DOHH2 (cell line): ENCODE measurements at regions not wholly inside any gene's neighbourhood (a gene's known extent, or its start where the extent isn't known, plus 50 kb on each side); places are given as distances from the start of the nearest gene placed in this dataset.

Source experiments
- H3F3A ChIP-seq: fragments of 200-600 bp; sonication (generic), shearing (Covaris generic); 2 replicates; pipeline ENCODE4 v1.6.0; 2016; ENCODE audit warnings: antibody characterized with exemption, mild to moderate bottlenecking; ENCODE audit not compliant: control insufficient read depth, insufficient read depth
- H3K27ac ChIP-seq: fragments of 200-600 bp; sonication (generic); 2 replicates; pipeline ENCODE4 v1.5.1; 2014; ENCODE audit warnings: low read depth, mild to moderate bottlenecking, low read length, moderate library complexity
- H3K27me3 ChIP-seq: fragments of 200-600 bp; sonication (generic); 2 replicates; pipeline ENCODE4 v1.6.1; 2014; ENCODE audit warnings: mild to moderate bottlenecking, low read length, mixed read lengths; ENCODE audit not compliant: control insufficient read depth
- H3K36me3 ChIP-seq: fragments of 200-600 bp; sonication (generic); 2 replicates; pipeline ENCODE4 v1.6.1; 2014; ENCODE audit warnings: mild to moderate bottlenecking, low read length, moderate library complexity, mixed read lengths; ENCODE audit not compliant: control insufficient read depth
- H3K4me1 ChIP-seq: fragments of 200-600 bp; sonication (generic); 2 replicates; pipeline ENCODE4 v1.6.1; 2014; ENCODE audit warnings: mild to moderate bottlenecking, low read length, mixed read lengths; ENCODE audit not compliant: control insufficient read depth
- H3K4me2 ChIP-seq: fragments of 200-600 bp; sonication (generic); 2 replicates; pipeline ENCODE4 v1.6.0; 2014; ENCODE audit warnings: mild to moderate bottlenecking, low read length, moderate library complexity
- H3K4me3 ChIP-seq: fragments of 200-600 bp; sonication (generic); 2 replicates; pipeline ENCODE4 v1.5.1; 2014; ENCODE audit warnings: mild to moderate bottlenecking, low read length, mixed read lengths
- H3K79me2 ChIP-seq: fragments of 200-600 bp; sonication (generic); 2 replicates; pipeline ENCODE4 v1.6.1; 2014; ENCODE audit warnings: mild to moderate bottlenecking, low read length, mixed read lengths; ENCODE audit not compliant: control insufficient read depth
- H3K9me2 ChIP-seq: fragments of 200-600 bp; sonication (generic); replicated peaks from 2 replicates; pipeline ENCODE4 v1.6.1; 2014; ENCODE audit warnings: mild to moderate bottlenecking, low read length, mixed read lengths; ENCODE audit not compliant: control insufficient read depth
- H3K9me3 ChIP-seq: fragments of 200-600 bp; sonication (generic); 2 replicates; pipeline ENCODE4 v1.6.1; 2014; ENCODE audit warnings: antibody characterized with exemption, low read length, mixed read lengths; ENCODE audit not compliant: control insufficient read depth, insufficient read depth
- H4K20me1 ChIP-seq: fragments of 200-600 bp; sonication (generic); 2 replicates; pipeline ENCODE4 v1.6.0; 2014; ENCODE audit warnings: low read depth, mild to moderate bottlenecking, antibody characterized with exemption, low read length, moderate library complexity; ENCODE audit not compliant: control insufficient read depth, insufficient read depth
- CTCF ChIP-seq: fragments of 200-600 bp; sonication (generic); IDR thresholded peaks from one replicate; pipeline ENCODE4 v1.5.1; 2014; ENCODE audit warnings: antibody characterized with exemption, mild to moderate bottlenecking, low read depth, low read length; ENCODE audit not compliant: poor library complexity, severe bottlenecking
- EZH2phosphoT487 ChIP-seq: fragments of 200-600 bp; sonication (generic); IDR thresholded peaks from 2 replicates; pipeline ENCODE4 v1.6.1; 2017; ENCODE audit warnings: borderline replicate concordance, mild to moderate bottlenecking, antibody characterized with exemption, low read length, moderate library complexity, mixed read lengths

- H4K20me1 ChIP-seq, result no peaks in the 10 kb centered on the region
- H3K4me3 ChIP-seq, result no peak overlapping the region
- no peak overlapping the region for H3K4me2 ChIP-seq
- H3K27me3 ChIP-seq, result no peaks in the 10 kb centered on the region
- TF ChIP-seq EZH2phosphoT487, result no peak
- no peak for TF ChIP-seq CTCF
- peaks cover 4% of the 10 kb centered on the region; the same call in 1 of the 2 replicates for H3K9me3 ChIP-seq
- no peaks in the 10 kb centered on the region for H3K79me2 ChIP-seq
- H3K4me1 ChIP-seq, result no peaks in the 10 kb centered on the region
- no peak overlapping the region for H3K27ac ChIP-seq
- no peaks in the 10 kb centered on the region for H3F3A ChIP-seq
- H3K9me2 ChIP-seq, result no peaks in the 10 kb centered on the region
- no peaks in the 10 kb centered on the region for H3K36me3 ChIP-seq
These were observed 424.6 kb downstream of the PABPC4L start for GRCh38 chr4:133776961-133777360.

GRCh38 chr4:133776503-133776902, 425.1 kb downstream of the PABPC4L start:
- no peaks in the 10 kb centered on the region for H3K79me2 ChIP-seq
- no peak overlapping the region for H3K4me3 ChIP-seq
- no peak for TF ChIP-seq CTCF
- no peak for TF ChIP-seq EZH2phosphoT487
- H3K4me2 ChIP-seq, result no peak overlapping the region
- H3K27ac ChIP-seq, result no peak overlapping the region
- no peaks in the 10 kb centered on the region for H3K27me3 ChIP-seq
- peaks cover 4% of the 10 kb centered on the region; the same call in 1 of the 2 replicates for H3K9me3 ChIP-seq
- H4K20me1 ChIP-seq, result no peaks in the 10 kb centered on the region
- H3F3A ChIP-seq, result no peaks in the 10 kb centered on the region
- no peaks in the 10 kb centered on the region for H3K9me2 ChIP-seq
- no peaks in the 10 kb centered on the region for H3K4me1 ChIP-seq
- no peaks in the 10 kb centered on the region for H3K36me3 ChIP-seq

- Histone ChIP-seq H3K9me3 (peaks cover 4% of the 10 kb centered on the region; the same call in 1 of the 2 replicates), H3K4me2 (no peak overlapping the region), H3K27ac (no peak overlapping the region), H3K4me1 (no peaks in the 10 kb centered on the region), H3F3A (no peaks in the 10 kb centered on the region), H3K9me2 (no peaks in the 10 kb centered on the region), H4K20me1 (no peaks in the 10 kb centered on the region), H3K4me3 (no peak overlapping the region), H3K79me2 (no peaks in the 10 kb centered on the region), H3K27me3 (no peaks in the 10 kb centered on the region), H3K36me3 (no peaks in the 10 kb centered on the region)
- TF ChIP-seq CTCF, result no peak
These were observed 425.7 kb downstream of the PABPC4L start for GRCh38 chr4:133775881-133776280.

GRCh38 chr4:133775469-133775868, 426.1 kb downstream of the PABPC4L start:
- H4K20me1 ChIP-seq, result no peaks in the 10 kb centered on the region
- no peaks in the 10 kb centered on the region for H3K27me3 ChIP-seq
- no peaks in the 10 kb centered on the region for H3K36me3 ChIP-seq
- no peaks in the 10 kb centered on the region for H3K9me2 ChIP-seq
- H3K4me1 ChIP-seq, result no peaks in the 10 kb centered on the region
- TF ChIP-seq EZH2phosphoT487 (no peak), CTCF (no peak)
- no peak overlapping the region for H3K4me3 ChIP-seq
- peaks cover 4% of the 10 kb centered on the region; the same call in 1 of the 2 replicates for H3K9me3 ChIP-seq
- H3K4me2 ChIP-seq, result no peak overlapping the region
- H3F3A ChIP-seq, result no peaks in the 10 kb centered on the region
- no peaks in the 10 kb centered on the region for H3K79me2 ChIP-seq
- no peak overlapping the region for H3K27ac ChIP-seq
